Calu3 (cell line): ENCODE measurements at regions not wholly inside any gene's neighbourhood (a gene's known extent, or its start where the extent isn't known, plus 50 kb on each side); places are given as distances from the start of the nearest gene placed in this dataset.

Experiments used
- BruUV-seq: library from RNA; stranded (reverse); fragments of 400-500 nt; replicated peaks from 2 replicates; lab custom pipeline; 2021; lab: Mats Ljungman, UMichigan
- CTCF ChIA-PET: fragments of 300-600 bp; sonication (Branson Sonifier 250); formaldehyde crosslinking; loops from one replicate; lab custom pipeline; 2022; ENCODE audit warnings: antibody characterized with exemption; lab: Charles Lee
- DNase-seq: peaks from one replicate; pipeline ENCODE4 v3.0.0; 2022
- H3K27ac Mint-ChIP-seq: one replicate; pipeline ENCODE4 v1.8.0; 2022; ENCODE audit warnings: mixed read lengths; ENCODE audit not compliant: unreplicated experiment
- H3K27me3 Mint-ChIP-seq: one replicate; pipeline ENCODE4 v1.8.0; 2022; ENCODE audit warnings: mixed read lengths; ENCODE audit not compliant: unreplicated experiment
- H3K36me3 Mint-ChIP-seq: one replicate; pipeline ENCODE4 v1.8.0; 2022; ENCODE audit warnings: mild to moderate bottlenecking, moderate library complexity, mixed read lengths; ENCODE audit not compliant: insufficient read depth, unreplicated experiment
- H3K4me1 Mint-ChIP-seq: one replicate; pipeline ENCODE4 v1.8.0; 2022; ENCODE audit warnings: mild to moderate bottlenecking, low read depth, mixed read lengths; ENCODE audit not compliant: unreplicated experiment
- H3K4me3 Mint-ChIP-seq: one replicate; pipeline ENCODE4 v1.8.0; 2022; ENCODE audit warnings: mild to moderate bottlenecking, low read depth, moderate library complexity, mixed read lengths; ENCODE audit not compliant: unreplicated experiment
- H3K9me3 Mint-ChIP-seq: one replicate; pipeline ENCODE4 v1.8.0; 2022; ENCODE audit warnings: low read depth, mixed read lengths; ENCODE audit not compliant: unreplicated experiment
- intact Hi-C: fragments of 100-400 bp; cut with micrococcal nuclease; formaldehyde crosslinking; loops from one replicate; pipeline ENCODE4 v1.10.0; 2022; ENCODE audit not compliant: unreplicated experiment
- TF ChIP-seq, protein P1 (sequence below): fragments of 200-600 bp; IDR thresholded peaks from one replicate; pipeline ENCODE4 v1.8.0; 2022; ENCODE audit warnings: antibody characterized with exemption; ENCODE audit not compliant: unreplicated experiment

DNA sequence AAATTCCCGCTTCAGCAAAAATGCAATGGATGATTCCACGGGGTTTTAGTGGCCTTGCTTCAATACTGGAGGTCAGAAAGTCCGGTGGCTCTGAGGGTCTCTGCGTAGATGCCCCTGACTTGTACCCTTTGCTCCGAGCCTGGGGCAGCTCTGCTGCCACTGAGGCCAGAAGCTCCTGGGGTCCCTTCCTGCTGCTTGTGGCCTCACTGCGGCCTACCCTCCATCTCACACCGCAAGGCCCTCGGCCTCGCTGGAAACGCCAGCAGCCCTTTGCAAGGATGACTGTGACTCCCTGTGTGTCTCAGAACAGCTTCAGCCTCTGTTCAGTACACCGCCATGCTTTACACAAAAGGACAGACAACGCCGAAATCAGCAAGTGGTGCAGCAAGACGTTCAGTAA is 244.8 kb downstream of the ACTR3B start:
- H3K27ac Mint-ChIP-seq = no peak overlapping the region
- H3K9me3 Mint-ChIP-seq = peaks cover 8% of the 10 kb centered on the region
- CTCF ChIA-PET = interaction anchor here (0.7 kb wide), 1 partner anchor 15 kb away, joined by 3 read pairs; no protein-coding TSS in a partner anchor
- TF ChIP-seq, protein P1, sequence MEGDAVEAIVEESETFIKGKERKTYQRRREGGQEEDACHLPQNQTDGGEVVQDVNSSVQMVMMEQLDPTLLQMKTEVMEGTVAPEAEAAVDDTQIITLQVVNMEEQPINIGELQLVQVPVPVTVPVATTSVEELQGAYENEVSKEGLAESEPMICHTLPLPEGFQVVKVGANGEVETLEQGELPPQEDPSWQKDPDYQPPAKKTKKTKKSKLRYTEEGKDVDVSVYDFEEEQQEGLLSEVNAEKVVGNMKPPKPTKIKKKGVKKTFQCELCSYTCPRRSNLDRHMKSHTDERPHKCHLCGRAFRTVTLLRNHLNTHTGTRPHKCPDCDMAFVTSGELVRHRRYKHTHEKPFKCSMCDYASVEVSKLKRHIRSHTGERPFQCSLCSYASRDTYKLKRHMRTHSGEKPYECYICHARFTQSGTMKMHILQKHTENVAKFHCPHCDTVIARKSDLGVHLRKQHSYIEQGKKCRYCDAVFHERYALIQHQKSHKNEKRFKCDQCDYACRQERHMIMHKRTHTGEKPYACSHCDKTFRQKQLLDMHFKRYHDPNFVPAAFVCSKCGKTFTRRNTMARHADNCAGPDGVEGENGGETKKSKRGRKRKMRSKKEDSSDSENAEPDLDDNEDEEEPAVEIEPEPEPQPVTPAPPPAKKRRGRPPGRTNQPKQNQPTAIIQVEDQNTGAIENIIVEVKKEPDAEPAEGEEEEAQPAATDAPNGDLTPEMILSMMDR = no peak
- DNase-seq = no peak
- H3K36me3 Mint-ChIP-seq = no peaks in the 10 kb centered on the region
- H3K27me3 Mint-ChIP-seq = no peaks in the 10 kb centered on the region
- intact Hi-C loops = no loop called here
- H3K4me1 Mint-ChIP-seq = no peaks in the 10 kb centered on the region
- no peak overlapping the region for H3K4me3 Mint-ChIP-seq
- BruUV-seq = no TSS peak

DNA sequence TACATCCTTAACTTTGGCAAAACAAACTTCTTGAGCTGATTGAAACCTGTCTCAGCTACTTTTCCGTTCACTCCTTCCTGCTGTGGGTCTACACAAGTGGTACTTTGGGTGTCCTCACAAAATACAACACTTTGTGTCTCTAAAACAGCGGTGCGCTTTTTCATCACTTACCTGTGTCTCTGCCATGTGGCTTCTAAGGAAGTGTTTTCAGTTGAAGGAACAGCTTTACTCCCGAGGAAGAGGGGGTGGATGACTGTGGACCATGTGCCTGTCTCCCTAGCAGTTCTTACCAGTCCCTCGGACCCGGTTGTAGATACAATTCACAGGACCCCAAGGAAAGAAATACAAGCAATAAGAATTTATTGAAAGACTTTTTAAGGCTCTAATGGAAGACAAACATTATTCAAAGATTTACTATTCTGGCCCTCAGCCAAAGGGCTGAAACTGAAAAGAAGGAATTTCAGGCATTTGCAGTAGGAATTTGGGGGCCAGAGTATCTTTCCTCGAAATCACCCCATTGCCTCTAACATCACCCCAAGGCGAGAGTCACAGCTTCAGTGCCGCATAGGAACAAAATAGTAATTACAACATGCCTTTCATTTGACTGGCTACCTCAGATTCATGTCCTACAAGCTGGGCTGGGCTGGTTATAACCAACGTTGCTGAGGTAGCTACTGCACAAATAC is 246.3 kb downstream of the ACTR3B start:
- no peak for DNase-seq
- TF ChIP-seq, protein P1 = no peak
- H3K4me1 Mint-ChIP-seq = no peaks in the 10 kb centered on the region
- CTCF ChIA-PET = no interaction called here
- H3K9me3 Mint-ChIP-seq = peaks cover 7% of the 10 kb centered on the region
- no peaks in the 10 kb centered on the region for H3K36me3 Mint-ChIP-seq
- intact Hi-C loops = no loop called here
- no peaks in the 10 kb centered on the region for H3K27me3 Mint-ChIP-seq
- no peak overlapping the region for H3K27ac Mint-ChIP-seq
- no peak overlapping the region for H3K4me3 Mint-ChIP-seq
- BruUV-seq = no TSS peak

DNA sequence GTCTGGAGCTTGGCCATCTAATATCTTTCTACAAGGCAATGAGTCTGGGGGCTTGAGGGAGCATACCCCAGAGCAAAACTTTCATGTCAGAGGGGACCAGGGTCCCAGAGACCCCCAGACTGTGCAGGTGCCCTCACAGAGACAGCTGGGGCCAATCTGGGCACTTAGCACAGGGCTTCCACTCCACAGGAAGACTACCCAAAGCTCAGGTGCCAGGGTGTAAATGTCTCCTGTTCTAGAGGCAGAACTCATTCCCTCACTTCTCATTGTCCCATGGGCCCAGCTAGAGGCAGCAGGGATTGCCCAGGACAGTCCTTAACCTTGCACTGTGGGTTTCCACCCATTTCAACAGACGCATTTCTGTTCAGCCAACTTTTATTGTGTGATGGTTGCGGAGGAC is 246.9 kb downstream of the ACTR3B start:
- Mint-ChIP-seq H3K36me3 (no peaks in the 10 kb centered on the region), H3K4me3 (no peak overlapping the region), H3K27ac (no peak overlapping the region), H3K27me3 (no peaks in the 10 kb centered on the region), H3K4me1 (no peaks in the 10 kb centered on the region), H3K9me3 (peaks cover 8% of the 10 kb centered on the region)
- TF ChIP-seq, protein P1 = no peak
- intact Hi-C loops = no loop called here
- BruUV-seq = no TSS peak
- no peak for DNase-seq
- CTCF ChIA-PET = no interaction called here

DNA sequence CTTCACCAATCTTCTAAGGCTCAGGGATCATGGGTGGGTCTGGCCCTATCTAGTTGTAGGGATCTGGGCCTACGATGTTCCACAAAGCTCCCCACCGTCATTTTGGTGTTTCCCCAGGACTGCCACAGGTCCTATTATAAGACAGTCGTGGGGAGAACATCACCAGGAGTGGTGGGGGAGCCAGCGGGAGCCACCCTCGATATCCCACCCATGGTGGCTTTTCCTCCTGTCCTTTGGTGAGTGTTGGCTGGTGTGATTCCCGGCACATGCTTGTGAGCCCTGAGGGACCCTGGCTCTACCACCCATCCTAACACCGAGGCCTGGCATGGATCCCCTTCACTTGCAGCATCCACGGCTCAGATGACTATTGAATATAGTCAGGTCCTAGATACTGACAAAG is 247.4 kb downstream of the ACTR3B start:
- Mint-ChIP-seq H3K4me1 (no peaks in the 10 kb centered on the region), H3K27me3 (no peaks in the 10 kb centered on the region), H3K36me3 (no peaks in the 10 kb centered on the region), H3K9me3 (peaks cover 4% of the 10 kb centered on the region), H3K4me3 (no peak overlapping the region), H3K27ac (no peak overlapping the region)
- CTCF ChIA-PET = no interaction called here
- DNase-seq = no peak
- TF ChIP-seq, protein P1 = no peak
- intact Hi-C loops = no loop called here
- BruUV-seq = no TSS peak
